Upper lobe of left lung (tissue), 6 donors: ENCODE measurements at regions not wholly inside any gene's neighbourhood (a gene's known extent, or its start where the extent isn't known, plus 50 kb on each side); places are given as distances from the start of the nearest gene placed in this dataset.

Source experiments
- ATAC-seq, 2 donors: fragments of 200-7000 bp; cut with Tn5 transposase; one replicate each; pipeline ENCODE4 v1.9.1; 2022; ENCODE audit warnings: mild to moderate bottlenecking in 2 of 2, moderate library complexity in 2 of 2; ENCODE audit not compliant: low FRiP score in 2 of 2
- DNase-seq, 2 donors: peaks; one replicate each; pipeline ENCODE4 v3.0.0-alpha.2; 2019 to 2020
- H3K27ac ChIP-seq, 4 donors: fragments of 200-600 bp; sonication (generic); one replicate each; pipeline ENCODE4 v1.5.1; 2016 to 2019
- H3K27me3 ChIP-seq, 4 donors: fragments of 200-600 bp; sonication (generic); one replicate each; pipeline ENCODE4 v1.5.1; 2017 to 2019
- H3K36me3 ChIP-seq, 4 donors: fragments of 200-600 bp; sonication (generic); one replicate each; pipeline ENCODE4 v1.5.1; 2016 to 2019
- H3K4me1 ChIP-seq, 4 donors: fragments of 200-600 bp; sonication (generic); one replicate each; pipeline ENCODE4 v1.5.1; 2018 to 2019
- H3K4me3 ChIP-seq, 4 donors: fragments of 200-600 bp; sonication (generic); one replicate each; pipeline ENCODE4 v1.5.1; 2017 to 2019; ENCODE audit warnings: mild to moderate bottlenecking in 2 of 4, moderate library complexity in 1 of 4
- H3K9me3 ChIP-seq, 4 donors: fragments of 200-600 bp; sonication (generic); one replicate each; pipeline ENCODE4 v1.5.1; 2018 to 2019
- CTCF ChIP-seq, 6 experiments: fragments of 450-650 bp in 4 of 6; fragments of 200-600 bp in 2 of 6; sonication (generic) in 2 of 6; IDR thresholded peaks; one replicate each; pipeline ENCODE4 v1.5.1; 2016 to 2019; ENCODE audit warnings: antibody characterized with exemption in 6 of 6
- EP300 ChIP-seq, 4 donors: sonication (generic); formaldehyde crosslinking; IDR thresholded peaks; one replicate each; pipeline ENCODE4 v1.5.1; 2017; ENCODE audit warnings: antibody characterized with exemption in 4 of 4, control low read depth in 2 of 4
- POLR2A ChIP-seq, 4 donors: fragments of 450-650 bp; IDR thresholded peaks; one replicate each; pipeline ENCODE4 v1.5.1; 2016 to 2017; ENCODE audit warnings: antibody characterized with exemption in 4 of 4, mild to moderate bottlenecking in 2 of 4
- POLR2AphosphoS5 ChIP-seq, 2 donors: sonication (generic); formaldehyde crosslinking; IDR thresholded peaks; one replicate each; pipeline ENCODE4 v1.5.1; 2017; ENCODE audit warnings: antibody characterized with exemption in 2 of 2
- WGBS, 2 donors: methylation state at CpG; one replicate each; pipeline ENCODE4 v1.1.5; 2017 to 2018; 5-methylcytosine and 5-hydroxymethylcytosine counted together
- donor health status: DM: no; HTN: no; CAD: no; lungs with moderate emphysema.
- donor health status: DM: no; HTN: yes; CAD: no; lungs with severe emphysema.

GRCh38 chr13:97719736-97720135, 233.7 kb upstream of the IPO5 start:
- no peaks in the 10 kb centered on the region for H3K9me3 ChIP-seq
- no peak overlapping the region for H3K27ac ChIP-seq
- H3K4me1 ChIP-seq = peaks cover 0 to 8% (median 1%) of the 10 kb centered on the region in 4 donors
- no peak for TF ChIP-seq POLR2AphosphoS5 (IDR thresholded peaks at IDR 0.05)
- no peak for TF ChIP-seq EP300 (IDR thresholded peaks at IDR 0.05)
- TF ChIP-seq CTCF (IDR thresholded peaks at IDR 0.05) = no peak
- no peak for TF ChIP-seq POLR2A (IDR thresholded peaks at IDR 0.05)
- DNase-seq (no peak), ATAC-seq (no peak)
- H3K36me3 ChIP-seq = no peaks in the 10 kb centered on the region
- WGBS, 2 donors = 86 to 94% methylated on average over 3 of the region's 3 CpGs
- no peak overlapping the region for H3K4me3 ChIP-seq
- no peaks in the 10 kb centered on the region for H3K27me3 ChIP-seq

- DNase-seq (peak in 1 of 2 donors; percentile 55), ATAC-seq (no peak)
- no peaks in the 10 kb centered on the region for H3K27me3 ChIP-seq
- H3K36me3 ChIP-seq = no peaks in the 10 kb centered on the region
- H3K9me3 ChIP-seq = no peaks in the 10 kb centered on the region
- no peak for TF ChIP-seq POLR2AphosphoS5 (IDR thresholded peaks at IDR 0.05)
- TF ChIP-seq CTCF (IDR thresholded peaks at IDR 0.05) = no peak
- TF ChIP-seq POLR2A (IDR thresholded peaks at IDR 0.05) = no peak
- TF ChIP-seq EP300 (IDR thresholded peaks at IDR 0.05) = no peak
- 79 to 90% methylated on average over 4 of the region's 4 CpGs for WGBS, 2 donors
- H3K27ac ChIP-seq = no peak overlapping the region
- H3K4me3 ChIP-seq = no peak overlapping the region
- peaks cover 0 to 9% (median 1%) of the 10 kb centered on the region in 4 donors for H3K4me1 ChIP-seq
Measured at GRCh38 chr13:97720896-97721295, 232.6 kb upstream of the IPO5 start.

GRCh38 chr13:97723655-97724054, 229.8 kb upstream of the IPO5 start:
- Histone ChIP-seq H3K4me3 (no peak overlapping the region), H3K9me3 (no peaks in the 10 kb centered on the region), H3K27ac (peak overlapping the region in 1 of 4 donors; percentile 10), H3K4me1 (peaks cover 0 to 19% (median 4%) of the 10 kb centered on the region in 4 donors), H3K36me3 (no peaks in the 10 kb centered on the region), H3K27me3 (no peaks in the 10 kb centered on the region)
- TF ChIP-seq EP300 (IDR thresholded peaks at IDR 0.05) = peak in 1 of 4 donors; percentile 36
- no peak for TF ChIP-seq POLR2A (IDR thresholded peaks at IDR 0.05)
- TF ChIP-seq CTCF (IDR thresholded peaks at IDR 0.05) = no peak
- peak in 1 of 2 donors; percentile 41 for TF ChIP-seq POLR2AphosphoS5 (IDR thresholded peaks at IDR 0.05)
- ATAC-seq (peak; percentile 46 to 75), DNase-seq (peak in 1 of 2 donors; percentile 54)
- 38 to 57% methylated on average over 4 of the region's 4 CpGs for WGBS, 2 donors

- peak in 1 of 2 donors; percentile 25 for ATAC-seq
Measured at GRCh38 chr13:97724450-97724849, 229.0 kb upstream of the IPO5 start.

More at GRCh38 chr13:97724450-97724849, 229.0 kb upstream of the IPO5 start:
- peak in 1 of 2 donors; percentile 29 for DNase-seq
- no peaks in the 10 kb centered on the region for H3K36me3 ChIP-seq
- 75 to 76% methylated on average over 2 of the region's 2 CpGs for WGBS, 2 donors
- TF ChIP-seq POLR2A (IDR thresholded peaks at IDR 0.05) = no peak
- no peak for TF ChIP-seq CTCF (IDR thresholded peaks at IDR 0.05)
- no peak for TF ChIP-seq POLR2AphosphoS5 (IDR thresholded peaks at IDR 0.05)
- TF ChIP-seq EP300 (IDR thresholded peaks at IDR 0.05) = peak in 1 of 4 donors; percentile 6
- no peak overlapping the region for H3K4me3 ChIP-seq
- H3K4me1 ChIP-seq = peaks cover 0 to 19% (median 4%) of the 10 kb centered on the region in 4 donors
- H3K27me3 ChIP-seq = no peaks in the 10 kb centered on the region
- no peaks in the 10 kb centered on the region for H3K9me3 ChIP-seq
- H3K27ac ChIP-seq = no peak overlapping the region
